ENCODE measurements at regions not wholly inside any gene's neighbourhood (a gene's known extent, or its start where the extent isn't known, plus 50 kb on each side); places are given as distances from the start of the nearest gene placed in this dataset.

DNA sequence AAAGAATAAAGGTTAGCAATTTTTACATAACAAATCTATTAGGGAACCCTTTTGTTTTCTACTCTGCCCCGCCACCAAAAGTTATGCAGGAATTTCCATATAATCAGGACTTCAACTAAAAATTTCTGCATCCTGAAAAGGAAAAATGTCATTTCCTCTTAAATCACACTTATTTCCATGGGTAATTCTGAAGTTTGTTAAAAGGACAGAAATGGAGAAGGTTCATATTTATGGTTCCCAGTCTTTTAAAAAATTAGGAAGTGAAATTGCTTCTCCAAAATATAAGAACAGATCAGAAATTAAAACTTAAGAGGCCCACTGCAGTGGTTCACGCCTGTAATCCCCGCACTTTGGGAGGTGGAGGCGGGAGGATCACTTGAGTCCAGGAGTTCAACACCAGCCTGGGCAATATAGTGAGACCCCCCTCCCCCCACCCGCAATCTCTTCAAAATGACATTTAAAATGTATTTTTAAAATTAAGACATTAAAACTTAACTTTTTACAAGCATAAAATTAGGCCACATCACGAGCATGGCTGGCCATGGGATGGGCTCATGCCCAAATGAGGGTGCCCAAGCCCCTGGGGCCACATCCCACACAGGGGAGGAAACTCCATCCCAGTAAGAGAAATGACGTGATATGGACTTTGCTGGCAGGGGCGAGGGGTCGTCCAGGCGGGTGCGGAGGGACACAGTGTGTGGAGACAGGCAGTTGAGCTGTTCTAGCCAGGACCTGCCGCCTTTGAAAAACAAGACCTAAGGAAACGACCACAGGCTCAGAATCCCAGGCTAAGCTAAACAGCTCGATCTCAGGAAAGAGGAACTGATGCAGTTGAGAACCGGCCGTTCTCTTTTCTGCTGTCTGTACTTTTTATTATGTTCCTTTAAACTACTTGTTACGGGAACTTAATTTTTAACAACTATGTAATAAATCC, 51.3 kb upstream of the NFE2L3 start:
- DNase-seq (ENCODE audit: low read depth), result no peak
- no peak overlapping the region for H3K4me3 ChIP-seq (replicated peaks; ENCODE audit: low read depth, low read length)
- TF ChIP-seq, protein P1, sequence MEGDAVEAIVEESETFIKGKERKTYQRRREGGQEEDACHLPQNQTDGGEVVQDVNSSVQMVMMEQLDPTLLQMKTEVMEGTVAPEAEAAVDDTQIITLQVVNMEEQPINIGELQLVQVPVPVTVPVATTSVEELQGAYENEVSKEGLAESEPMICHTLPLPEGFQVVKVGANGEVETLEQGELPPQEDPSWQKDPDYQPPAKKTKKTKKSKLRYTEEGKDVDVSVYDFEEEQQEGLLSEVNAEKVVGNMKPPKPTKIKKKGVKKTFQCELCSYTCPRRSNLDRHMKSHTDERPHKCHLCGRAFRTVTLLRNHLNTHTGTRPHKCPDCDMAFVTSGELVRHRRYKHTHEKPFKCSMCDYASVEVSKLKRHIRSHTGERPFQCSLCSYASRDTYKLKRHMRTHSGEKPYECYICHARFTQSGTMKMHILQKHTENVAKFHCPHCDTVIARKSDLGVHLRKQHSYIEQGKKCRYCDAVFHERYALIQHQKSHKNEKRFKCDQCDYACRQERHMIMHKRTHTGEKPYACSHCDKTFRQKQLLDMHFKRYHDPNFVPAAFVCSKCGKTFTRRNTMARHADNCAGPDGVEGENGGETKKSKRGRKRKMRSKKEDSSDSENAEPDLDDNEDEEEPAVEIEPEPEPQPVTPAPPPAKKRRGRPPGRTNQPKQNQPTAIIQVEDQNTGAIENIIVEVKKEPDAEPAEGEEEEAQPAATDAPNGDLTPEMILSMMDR (IDR thresholded peaks at IDR 0.05; ENCODE audit: low read length, missing control alignments), result no peak

DNA sequence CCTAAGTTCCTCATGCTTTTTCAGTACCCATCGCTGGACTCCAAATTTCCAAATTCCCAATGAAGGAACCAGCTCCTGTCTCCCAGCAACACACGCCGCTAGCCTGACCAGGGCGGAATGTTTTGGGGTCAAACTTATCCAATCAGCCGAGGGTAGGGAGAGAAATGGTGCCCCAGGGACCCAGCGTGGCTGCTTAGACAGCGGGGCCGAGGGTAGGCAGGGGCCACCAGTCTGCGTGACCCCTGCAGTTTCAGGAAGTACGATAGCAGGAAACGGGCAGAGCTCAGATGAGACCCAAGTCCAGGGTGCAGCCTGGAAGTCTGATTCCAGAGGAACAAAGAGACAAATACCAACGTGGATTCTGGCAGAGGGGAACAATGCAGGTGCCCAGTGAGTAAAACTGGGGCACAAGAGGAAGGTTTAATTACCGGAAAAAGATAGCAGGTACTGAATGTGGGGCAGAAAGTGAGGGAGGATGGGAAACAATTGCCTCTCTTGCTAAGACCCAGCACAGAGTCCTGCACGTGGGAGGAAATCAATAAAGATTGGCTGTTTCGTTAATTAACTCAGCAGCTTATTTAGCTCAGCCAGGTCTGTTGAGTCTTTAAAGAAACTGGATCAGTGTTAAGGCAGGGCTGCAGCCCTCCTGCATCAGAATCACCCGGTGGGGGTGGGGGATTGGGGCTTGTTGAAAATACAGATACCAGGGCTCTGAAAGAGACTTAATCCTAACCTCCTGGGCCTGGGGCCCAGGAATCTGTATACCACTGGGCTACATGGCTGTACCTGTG, 50.4 kb upstream of the NFE2L3 start:
- no peak overlapping the region for H3K4me3 ChIP-seq (replicated peaks; ENCODE audit: low read depth, low read length)
- DNase-seq (ENCODE audit: low read depth), result no peak
- TF ChIP-seq, protein P1 (IDR thresholded peaks at IDR 0.05; ENCODE audit: low read length, missing control alignments), result no peak

DNA sequence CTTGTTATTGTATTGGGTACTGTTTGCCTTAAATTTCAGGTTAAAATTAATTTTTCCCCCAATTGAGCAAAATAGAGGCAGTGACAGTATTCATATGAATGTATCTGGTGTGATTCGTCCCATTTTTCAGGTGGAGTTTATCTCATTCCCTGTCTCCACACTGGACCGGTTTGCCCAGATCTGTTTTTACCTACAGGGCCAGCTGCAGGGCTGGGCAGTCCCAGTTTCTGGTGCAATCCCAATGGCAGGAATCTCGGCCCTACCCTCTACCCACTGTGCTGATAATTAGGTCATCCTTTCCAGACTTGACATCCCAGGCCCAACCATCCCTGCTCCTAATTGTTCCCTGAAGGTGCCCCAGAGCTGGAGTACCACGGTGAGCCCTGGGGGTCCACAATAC, 49.8 kb upstream of the NFE2L3 start:
- no peak overlapping the region for H3K4me3 ChIP-seq (replicated peaks; ENCODE audit: low read depth, low read length)
- TF ChIP-seq, protein P1 (IDR thresholded peaks at IDR 0.05; ENCODE audit: low read length, missing control alignments), result no peak
- DNase-seq (ENCODE audit: low read depth), result no peak
